Tibial nerve (tissue), 4 donors: ENCODE measurements at regions not wholly inside any gene's neighbourhood (a gene's known extent, or its start where the extent isn't known, plus 50 kb on each side); places are given as distances from the start of the nearest gene placed in this dataset.
"Not testable (repeated sequence)": the region's sequence is repeated elsewhere in the genome, so short reads cannot be mapped to it uniquely, and the experiment has no call there.

Source experiments
- DNase-seq, 2 donors: peaks; one replicate each; pipeline ENCODE4 v3.0.0-alpha.2; 2019; ENCODE audit warnings: low spot score in 2 of 2
- H3K27ac ChIP-seq, 4 donors: fragments of 200-600 bp; sonication (generic) in 3 of 4; one replicate each; pipeline ENCODE4 v1.5.1; 2017 to 2019; ENCODE audit warnings: mild to moderate bottlenecking in 1 of 4
- H3K27me3 ChIP-seq, 2 donors: fragments of 200-600 bp; sonication (generic) in 1 of 2; one replicate each; pipeline versions ENCODE4 v1.5.1 to v1.6.0; 2017 to 2019
- H3K36me3 ChIP-seq, 3 donors: fragments of 200-600 bp; sonication (generic); one replicate each; pipeline ENCODE4 v1.5.1; 2018 to 2019
- H3K4me1 ChIP-seq, 4 donors: fragments of 200-600 bp; sonication (generic) in 3 of 4; one replicate each; pipeline ENCODE4 v1.5.1; 2017 to 2019
- H3K4me3 ChIP-seq, 4 donors: fragments of 200-600 bp; sonication (generic) in 3 of 4; one replicate each; pipeline ENCODE4 v1.5.1; 2017 to 2019; ENCODE audit warnings: mild to moderate bottlenecking in 1 of 4, moderate library complexity in 1 of 4
- H3K9me3 ChIP-seq, 4 donors: fragments of 200-600 bp; sonication (generic) in 3 of 4; one replicate each; pipeline ENCODE4 v1.5.1; 2017 to 2019
- CTCF ChIP-seq, 5 experiments: fragments of 200-600 bp in 3 of 5; fragments of 450-650 bp in 2 of 5; sonication (generic) in 3 of 5; IDR thresholded peaks; one replicate each; pipeline ENCODE4 v1.5.1; 2016 to 2019; ENCODE audit warnings: antibody characterized with exemption in 5 of 5, mild to moderate bottlenecking in 3 of 5, moderate library complexity in 2 of 5
- EP300 ChIP-seq, 2 donors: sonication (generic); formaldehyde crosslinking; IDR thresholded peaks; one replicate each; pipeline ENCODE4 v1.6.1; 2017; ENCODE audit warnings: antibody characterized with exemption in 2 of 2, mild to moderate bottlenecking in 1 of 2
- POLR2A ChIP-seq, 2 donors: fragments of 450-650 bp; IDR thresholded peaks; one replicate each; pipeline ENCODE4 v1.6.1; 2017; ENCODE audit warnings: antibody characterized with exemption in 2 of 2, mild to moderate bottlenecking in 2 of 2, moderate library complexity in 2 of 2
- WGBS, 2 donors: methylation state at CpG; one replicate each; pipeline ENCODE4 v1.1.5; 2018; 5-methylcytosine and 5-hydroxymethylcytosine counted together

GRCh38 chr6:169859401-169859977, 108.1 kb downstream of the ERMARD start:
- H3K9me3 ChIP-seq = peaks cover 0 to 31% (median 0%) of the 10 kb centered on the region in 4 donors
- H3K4me1 ChIP-seq = no peaks in the 10 kb centered on the region
- H3K27ac ChIP-seq = no peak overlapping the region
- H3K27me3 ChIP-seq = no peaks in the 10 kb centered on the region
- H3K36me3 ChIP-seq = no peaks in the 10 kb centered on the region
- TF ChIP-seq CTCF (IDR thresholded peaks at IDR 0.05) (no peak), POLR2A (IDR thresholded peaks at IDR 0.05) (no peak), EP300 (IDR thresholded peaks at IDR 0.05) (no peak)
- 92 to 95% methylated on average over 6 to 7 of the region's 7 CpGs for WGBS, 2 donors
- H3K4me3 ChIP-seq = no peak overlapping the region
- no peak for DNase-seq

- no peak for DNase-seq
- Histone ChIP-seq H3K27me3 (no peaks in the 10 kb centered on the region), H3K4me3 (no peak overlapping the region), H3K36me3 (no peaks in the 10 kb centered on the region), H3K9me3 (peaks cover 0 to 34% (median 0%) of the 10 kb centered on the region in 4 donors), H3K27ac (no peak overlapping the region), H3K4me1 (no peaks in the 10 kb centered on the region)
- 95 to 97% methylated on average over 10 of the region's 10 CpGs for WGBS, 2 donors
- TF ChIP-seq EP300 (IDR thresholded peaks at IDR 0.05) (no peak), POLR2A (IDR thresholded peaks at IDR 0.05) (no peak), CTCF (IDR thresholded peaks at IDR 0.05) (no peak)
Measured at GRCh38 chr6:169858935-169859351, 107.5 kb downstream of the ERMARD start.

GRCh38 chr6:169858293-169858934, 107.0 kb downstream of the ERMARD start:
- no peaks in the 10 kb centered on the region for H3K4me1 ChIP-seq
- H3K9me3 ChIP-seq = peaks cover 0 to 34% (median 0%) of the 10 kb centered on the region in 4 donors
- WGBS, 2 donors = 88 to 92% methylated on average over 10 to 16 of the region's 17 CpGs
- no peak for DNase-seq
- TF ChIP-seq POLR2A (IDR thresholded peaks at IDR 0.05) = no peak
- no peak for TF ChIP-seq CTCF (IDR thresholded peaks at IDR 0.05)
- no peak for TF ChIP-seq EP300 (IDR thresholded peaks at IDR 0.05)
- no peaks in the 10 kb centered on the region for H3K36me3 ChIP-seq
- no peak overlapping the region for H3K27ac ChIP-seq
- no peak overlapping the region for H3K4me3 ChIP-seq
- no peaks in the 10 kb centered on the region for H3K27me3 ChIP-seq

GRCh38 chr6:169857343-169858292, 106.2 kb downstream of the ERMARD start:
- 86 to 88% methylated on average over 13 to 19 of the region's 19 CpGs for WGBS, 2 donors
- Histone ChIP-seq H3K27me3 (no peaks in the 10 kb centered on the region), H3K36me3 (no peaks in the 10 kb centered on the region), H3K4me1 (no peaks in the 10 kb centered on the region), H3K27ac (no peak overlapping the region), H3K4me3 (no peak overlapping the region), H3K9me3 (peaks cover 0 to 34% (median 0%) of the 10 kb centered on the region in 4 donors)
- TF ChIP-seq EP300 (IDR thresholded peaks at IDR 0.05) (no peak), CTCF (IDR thresholded peaks at IDR 0.05) (no peak), POLR2A (IDR thresholded peaks at IDR 0.05) (no peak)
- DNase-seq = no peak

GRCh38 chr6:169856442-169857342, 105.3 kb downstream of the ERMARD start:
- not testable (repeated sequence) for H3K4me1 ChIP-seq, H3K27ac ChIP-seq, H3K4me3 ChIP-seq, H3K27me3 ChIP-seq, H3K36me3 ChIP-seq, DNase-seq
- WGBS, 2 donors = 89 to 93% methylated on average over 31 to 43 of the region's 49 CpGs
- peaks cover 0 to 34% (median 0%) of the 10 kb centered on the region in 4 donors for H3K9me3 ChIP-seq
